ENCODE measurements at regions not wholly inside any gene's neighbourhood (a gene's known extent, or its start where the extent isn't known, plus 50 kb on each side); places are given as distances from the start of the nearest gene placed in this dataset.

- TF ChIP-seq CTCF (IDR thresholded peaks at IDR 0.05; ENCODE audit: low read depth, low read length), result no peak
- TF ChIP-seq POLR2A (IDR thresholded peaks at IDR 0.05; ENCODE audit: extremely low read depth, insufficient read length), result no peak
- TF ChIP-seq MYC (IDR thresholded peaks at IDR 0.05; ENCODE audit: low read depth, low read length), result no peak
- TF ChIP-seq MAX (IDR thresholded peaks at IDR 0.05; ENCODE audit: low read depth, low read length), result no peak
Measured at GRCh38 chr13:26847281-26847680, 86.7 kb upstream of the GPR12 start.
